Right atrium auricular region (tissue), 2 donors: ENCODE measurements at regions not wholly inside any gene's neighbourhood (a gene's known extent, or its start where the extent isn't known, plus 50 kb on each side); places are given as distances from the start of the nearest gene placed in this dataset.

Experiments used
- DNase-seq: peaks from one replicate; pipeline ENCODE4 v3.0.0-alpha.2; 2019; ENCODE audit warnings: low spot score
- H3K27ac ChIP-seq, 2 donors: fragments of 200-600 bp; sonication (generic); 1 replicate in 1 of 2; 2 replicates in 1 of 2; pipeline ENCODE4 v1.5.1; 2016 to 2019
- H3K27me3 ChIP-seq, 2 donors: fragments of 200-600 bp; sonication (generic); one replicate each; pipeline versions ENCODE4 v1.5.1 to v1.6.0; 2017 to 2019
- H3K36me3 ChIP-seq: fragments of 200-600 bp; sonication (generic); one replicate; pipeline ENCODE4 v1.5.1; 2016
- H3K4me1 ChIP-seq, 2 donors: fragments of 200-600 bp; sonication (generic); one replicate each; pipeline versions ENCODE4 v1.5.1 to v1.6.0; 2017 to 2019
- H3K4me3 ChIP-seq, 2 donors: fragments of 200-600 bp; sonication (generic); 1 replicate in 1 of 2; 2 replicates in 1 of 2; pipeline ENCODE4 v1.5.1; 2017 to 2019; ENCODE audit warnings: mild to moderate bottlenecking in 1 of 2, moderate library complexity in 1 of 2
- H3K9me3 ChIP-seq, 2 donors: fragments of 200-600 bp; sonication (generic); one replicate each; pipeline ENCODE4 v1.5.1; 2019
- CTCF ChIP-seq, 2 donors: fragments of 200-600 bp; sonication (generic); IDR thresholded peaks; one replicate each; pipeline ENCODE4 v1.5.1; 2019; ENCODE audit warnings: antibody characterized with exemption in 2 of 2

- H3K9me3 ChIP-seq = no peaks in the 10 kb centered on the region
- no peak for DNase-seq
- H3K27me3 ChIP-seq = no peaks in the 10 kb centered on the region
- H3K4me3 ChIP-seq = no peak overlapping the region
- H3K4me1 ChIP-seq = no peaks in the 10 kb centered on the region
- H3K36me3 ChIP-seq = no peaks in the 10 kb centered on the region
- no peak for TF ChIP-seq CTCF (IDR thresholded peaks at IDR 0.05)
- no peak overlapping the region for H3K27ac ChIP-seq
Observed at GRCh38 chr1:68307378-68307787, 75.1 kb upstream of the WLS start.

GRCh38 chr1:68301471-68302001 is 69.2 kb upstream of the WLS start:
- Histone ChIP-seq H3K27me3 (no peaks in the 10 kb centered on the region), H3K9me3 (no peaks in the 10 kb centered on the region), H3K27ac (no peak overlapping the region), H3K4me1 (no peaks in the 10 kb centered on the region), H3K36me3 (no peaks in the 10 kb centered on the region), H3K4me3 (no peak overlapping the region)
- no peak for DNase-seq
- no peak for TF ChIP-seq CTCF (IDR thresholded peaks at IDR 0.05)

- H3K27ac ChIP-seq = no peak overlapping the region
- no peaks in the 10 kb centered on the region for H3K36me3 ChIP-seq
- no peak for TF ChIP-seq CTCF (IDR thresholded peaks at IDR 0.05)
- H3K4me1 ChIP-seq = peaks cover 0 to 28% of the 10 kb centered on the region in 2 donors
- H3K9me3 ChIP-seq = no peaks in the 10 kb centered on the region
- no peak for DNase-seq
- H3K4me3 ChIP-seq = no peak overlapping the region
- no peaks in the 10 kb centered on the region for H3K27me3 ChIP-seq
Observed at GRCh38 chr1:68294367-68295066, 62.2 kb upstream of the WLS start.

- TF ChIP-seq CTCF (IDR thresholded peaks at IDR 0.05) = no peak
- no peak for DNase-seq
Observed at GRCh38 chr1:68293609-68294366, 61.5 kb upstream of the WLS start.

GRCh38 chr1:68293122-68293521 is 60.8 kb upstream of the WLS start:
- Histone ChIP-seq H3K27me3 (no peaks in the 10 kb centered on the region), H3K27ac (no peak overlapping the region), H3K9me3 (no peaks in the 10 kb centered on the region), H3K4me1 (peaks cover 0 to 28% of the 10 kb centered on the region in 2 donors), H3K36me3 (no peaks in the 10 kb centered on the region), H3K4me3 (no peak overlapping the region)
- no peak for DNase-seq
- no peak for TF ChIP-seq CTCF (IDR thresholded peaks at IDR 0.05)

More at GRCh38 chr1:68293609-68294366, 61.5 kb upstream of the WLS start:
- peaks cover 0 to 28% of the 10 kb centered on the region in 2 donors for H3K4me1 ChIP-seq
- H3K9me3 ChIP-seq = no peaks in the 10 kb centered on the region
- H3K27me3 ChIP-seq = no peaks in the 10 kb centered on the region
- peak overlapping the region in 1 of 2 donors; percentile 8 for H3K4me3 ChIP-seq
- H3K36me3 ChIP-seq = no peaks in the 10 kb centered on the region
- peak overlapping the region in 1 of 2 donors; percentile 23 for H3K27ac ChIP-seq
